ENCODE measurements at regions not wholly inside any gene's neighbourhood (a gene's known extent, or its start where the extent isn't known, plus 50 kb on each side); places are given as distances from the start of the nearest gene placed in this dataset.

GRCh38 chr4:54525602-54526001 lies 132.2 kb upstream of the KIT start:
- intact Hi-C loops (cut with micrococcal nuclease), result no loop called here
- no peak overlapping the region for H3K4me3 Mint-ChIP-seq (ENCODE audit: unreplicated experiment)
- no peaks in the 10 kb centered on the region for H3K9me3 Mint-ChIP-seq (ENCODE audit: unreplicated experiment)
- no peaks in the 10 kb centered on the region for H3K27me3 Mint-ChIP-seq (ENCODE audit: insufficient read depth, unreplicated experiment)
- POLR2A ChIA-PET, result no interaction called here
- no peak overlapping the region for H3K27ac Mint-ChIP-seq (ENCODE audit: low read depth, unreplicated experiment)
- peaks cover 9% of the 10 kb centered on the region for H3K4me1 Mint-ChIP-seq (ENCODE audit: insufficient read depth, unreplicated experiment)
- no TSS peak for BruUV-seq (replicated peaks)
- CTCF ChIA-PET, result interaction anchor here (0.6 kb wide), 1 partner anchor 1957 kb away, joined by 3 read pairs; no protein-coding TSS in a partner anchor
- H3K36me3 Mint-ChIP-seq (ENCODE audit: insufficient read depth, unreplicated experiment), result no peaks in the 10 kb centered on the region
- peak; percentile 68 for DNase-seq (ENCODE audit: unreplicated experiment)
- no peak for TF ChIP-seq CTCF (IDR thresholded peaks at IDR 0.05; ENCODE audit: unreplicated experiment)

DNA sequence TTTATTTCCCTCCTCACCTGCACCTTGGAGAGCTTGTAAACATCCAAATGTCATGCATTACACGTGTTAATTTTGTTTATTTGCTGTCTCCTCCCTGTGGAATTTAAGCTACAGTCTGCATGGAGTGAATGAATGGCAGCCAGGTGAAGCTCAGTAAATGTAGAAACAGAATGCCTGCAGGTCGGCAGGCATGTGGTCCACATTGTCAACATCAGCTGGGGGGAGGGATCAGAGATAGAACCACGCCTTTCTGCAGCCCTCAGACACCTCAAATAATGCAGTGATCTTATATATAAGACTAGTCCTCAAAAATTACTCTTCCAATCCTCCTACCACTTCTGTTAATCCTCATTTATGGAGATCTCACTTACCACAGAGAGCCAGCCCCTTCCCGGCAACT lies 131.2 kb upstream of the KIT start:
- no TSS peak for BruUV-seq (replicated peaks)
- Mint-ChIP-seq H3K27ac (ENCODE audit: low read depth, unreplicated experiment) (no peak overlapping the region), H3K36me3 (ENCODE audit: insufficient read depth, unreplicated experiment) (no peaks in the 10 kb centered on the region), H3K4me1 (ENCODE audit: insufficient read depth, unreplicated experiment) (peaks cover 9% of the 10 kb centered on the region), H3K9me3 (ENCODE audit: unreplicated experiment) (no peaks in the 10 kb centered on the region), H3K27me3 (ENCODE audit: insufficient read depth, unreplicated experiment) (no peaks in the 10 kb centered on the region), H3K4me3 (ENCODE audit: unreplicated experiment) (no peak overlapping the region)
- ChIA-PET POLR2A (no interaction called here), CTCF (interaction anchor here (0.5 kb wide), 1 partner anchor 296 kb away, joined by 3 read pairs; no protein-coding TSS in a partner anchor)
- no peak for DNase-seq (ENCODE audit: unreplicated experiment)
- TF ChIP-seq CTCF (IDR thresholded peaks at IDR 0.05; ENCODE audit: unreplicated experiment), result no peak
- intact Hi-C loops (cut with micrococcal nuclease), result no loop called here

DNA sequence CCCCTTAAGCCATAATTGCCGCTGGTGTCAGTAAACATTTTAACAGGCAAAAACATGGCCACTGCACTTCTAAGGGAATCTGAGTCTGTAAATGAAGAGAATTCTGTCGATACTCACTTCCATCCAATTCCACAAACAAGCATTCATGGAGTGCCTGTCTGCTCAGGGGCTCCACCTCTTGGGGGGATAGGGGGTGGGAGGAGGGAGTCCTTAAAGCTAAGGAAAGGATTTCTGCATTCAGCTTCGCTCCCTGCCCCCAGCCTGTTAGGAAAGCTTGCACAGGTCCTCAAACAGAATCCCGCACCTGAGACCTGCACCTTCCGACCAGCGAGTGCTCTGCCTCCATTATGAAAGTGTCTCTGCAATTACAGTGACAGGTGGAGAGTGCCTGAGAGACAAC lies 130.2 kb upstream of the KIT start:
- intact Hi-C loops (cut with micrococcal nuclease), result no loop called here
- H3K4me1 Mint-ChIP-seq (ENCODE audit: insufficient read depth, unreplicated experiment), result peaks cover 9% of the 10 kb centered on the region
- H3K27ac Mint-ChIP-seq (ENCODE audit: low read depth, unreplicated experiment), result no peak overlapping the region
- ChIA-PET CTCF (no interaction called here), POLR2A (no interaction called here)
- H3K27me3 Mint-ChIP-seq (ENCODE audit: insufficient read depth, unreplicated experiment), result no peaks in the 10 kb centered on the region
- no peaks in the 10 kb centered on the region for H3K9me3 Mint-ChIP-seq (ENCODE audit: unreplicated experiment)
- no peak for TF ChIP-seq CTCF (IDR thresholded peaks at IDR 0.05; ENCODE audit: unreplicated experiment)
- no peak overlapping the region for H3K4me3 Mint-ChIP-seq (ENCODE audit: unreplicated experiment)
- no TSS peak for BruUV-seq (replicated peaks)
- no peaks in the 10 kb centered on the region for H3K36me3 Mint-ChIP-seq (ENCODE audit: insufficient read depth, unreplicated experiment)
- DNase-seq (ENCODE audit: unreplicated experiment), result no peak

GRCh38 chr4:54539500-54540029 lies 118.2 kb upstream of the KIT start:
- TF ChIP-seq CTCF (IDR thresholded peaks at IDR 0.05; ENCODE audit: unreplicated experiment), result no peak
- CTCF ChIA-PET, result no interaction called here
- peak; percentile 25 for DNase-seq (ENCODE audit: unreplicated experiment)
- H3K4me1 Mint-ChIP-seq (ENCODE audit: insufficient read depth, unreplicated experiment), result peaks cover 5% of the 10 kb centered on the region
- no TSS peak for BruUV-seq (replicated peaks)
- H3K27me3 Mint-ChIP-seq (ENCODE audit: insufficient read depth, unreplicated experiment), result no peaks in the 10 kb centered on the region
- H3K27ac Mint-ChIP-seq (ENCODE audit: low read depth, unreplicated experiment), result no peak overlapping the region
- intact Hi-C loops (cut with micrococcal nuclease), result no loop called here
- no peaks in the 10 kb centered on the region for H3K9me3 Mint-ChIP-seq (ENCODE audit: unreplicated experiment)
- POLR2A ChIA-PET, result interaction anchor here (0.6 to 1.1 kb wide), 2 partner anchors 47 to 54 kb away, joined by 3 read pairs; no protein-coding TSS in a partner anchor
- H3K36me3 Mint-ChIP-seq (ENCODE audit: insufficient read depth, unreplicated experiment), result no peaks in the 10 kb centered on the region
- peak overlapping the region; percentile 54 for H3K4me3 Mint-ChIP-seq (ENCODE audit: unreplicated experiment)
